CD4-positive, alpha-beta T cell treated with Interleukin-21 for 1 hour (primary cell): ENCODE measurements at regions not wholly inside any gene's neighbourhood (a gene's known extent, or its start where the extent isn't known, plus 50 kb on each side); places are given as distances from the start of the nearest gene placed in this dataset.

Source experiments
- DNase-seq: peaks from one replicate; pipeline ENCODE4 v3.0.0-alpha.2; 2020

DNA sequence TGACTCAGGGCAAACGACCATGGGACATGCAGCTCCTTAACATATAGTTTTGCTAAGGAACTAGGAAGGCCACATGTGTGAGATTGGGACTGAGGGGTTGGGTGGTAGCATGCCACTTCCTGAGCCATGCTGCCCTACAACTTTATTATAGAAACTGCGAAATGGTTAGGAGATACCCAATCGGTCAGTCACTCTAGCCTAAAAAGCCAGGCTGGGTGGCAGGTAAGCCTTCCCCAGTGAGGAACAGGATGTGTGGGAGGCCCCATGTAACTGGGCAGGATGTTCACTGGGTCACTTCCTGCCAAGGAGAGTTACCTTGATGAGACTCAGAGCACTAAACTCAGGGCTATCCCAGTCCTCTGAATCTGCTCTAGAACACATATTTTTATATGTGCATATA lies 123.5 kb downstream of the MAP3K7 start:
- peak; percentile 53 for DNase-seq

DNA sequence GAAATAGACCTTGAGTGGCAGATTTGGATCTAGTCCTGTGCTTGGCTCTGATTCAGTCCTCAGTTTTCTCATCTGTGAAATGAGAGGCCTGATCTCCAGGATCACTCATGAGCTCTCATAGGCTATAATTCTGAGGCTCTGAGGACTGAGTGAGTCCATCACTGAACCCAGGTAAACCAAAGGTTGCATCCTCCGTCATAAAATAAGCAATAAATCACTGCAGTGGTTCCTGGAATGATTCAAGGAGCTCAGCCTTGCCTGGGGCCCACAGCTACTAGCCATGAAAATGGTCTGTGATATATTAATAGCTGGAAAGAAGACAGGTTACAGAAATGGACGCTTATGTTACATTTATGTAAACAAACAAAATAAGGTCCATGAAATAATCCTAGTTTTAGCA lies 124.8 kb downstream of the MAP3K7 start:
- DNase-seq: no peak

DNA sequence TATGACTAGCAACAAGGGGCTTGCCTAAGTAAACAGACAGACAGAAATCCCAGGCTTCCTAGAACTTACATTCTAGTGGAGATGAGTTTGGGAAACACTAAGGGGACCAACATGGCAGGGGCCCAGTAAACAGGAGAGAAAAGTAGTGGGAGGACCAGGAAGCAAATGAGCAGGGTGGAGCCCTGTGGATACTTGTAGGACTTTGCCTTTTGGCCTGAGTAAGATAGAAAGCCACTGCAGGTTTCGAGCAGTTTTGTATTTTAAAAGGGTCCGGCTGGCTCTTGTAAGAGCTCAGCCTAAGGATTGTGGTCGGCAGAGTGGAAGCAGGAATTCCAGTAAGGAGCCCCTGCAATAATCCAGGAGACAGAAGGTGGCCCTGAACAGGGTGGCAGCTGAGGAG lies 125.5 kb downstream of the MAP3K7 start:
- DNase-seq: no peak

DNA sequence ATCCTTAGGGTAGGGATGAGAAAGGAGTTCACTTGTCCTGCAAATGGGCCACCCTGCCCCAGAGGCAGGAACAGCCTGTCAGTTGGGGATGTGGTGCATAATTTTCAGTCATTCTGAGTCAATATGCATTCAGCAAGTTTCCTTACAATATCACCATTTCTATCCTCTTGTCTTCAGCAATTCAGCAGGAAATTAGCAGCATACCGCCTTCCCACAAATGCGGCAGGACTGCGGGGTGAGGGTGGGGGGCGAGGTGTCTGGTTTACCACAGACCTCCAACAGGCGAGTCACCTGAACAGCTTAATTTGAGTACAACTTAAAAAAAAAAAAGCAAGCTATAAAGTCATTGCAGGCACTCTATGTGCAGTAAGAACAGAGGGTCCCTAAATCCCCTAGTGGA lies 126.8 kb downstream of the MAP3K7 start:
- DNase-seq: peak; percentile 22

DNA sequence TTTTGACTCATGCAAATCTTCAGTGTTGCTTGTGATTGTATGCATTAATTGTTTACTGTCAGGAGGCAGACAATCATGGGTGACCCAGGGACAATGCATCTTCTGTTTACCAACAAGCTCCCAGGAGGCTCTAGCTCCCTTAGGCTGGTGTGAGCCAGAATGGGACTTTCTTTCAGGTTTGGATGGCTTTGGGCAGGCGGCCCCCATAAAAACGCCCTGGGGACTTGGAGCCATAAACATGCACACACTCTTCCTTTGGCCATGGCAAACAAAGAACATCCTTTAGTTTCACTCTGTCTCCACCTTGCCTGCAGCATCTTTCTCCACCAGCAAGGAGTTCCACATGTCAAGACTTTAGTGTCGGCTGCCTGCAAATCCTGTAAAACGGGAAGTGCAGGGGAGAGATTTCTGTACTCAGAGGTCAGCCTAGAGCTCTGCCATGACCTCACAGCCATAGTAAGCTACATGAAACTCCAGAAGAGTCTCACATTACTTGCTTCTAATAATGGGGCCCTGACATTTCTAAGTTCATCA lies 127.6 kb downstream of the MAP3K7 start:
- DNase-seq: no peak

DNA sequence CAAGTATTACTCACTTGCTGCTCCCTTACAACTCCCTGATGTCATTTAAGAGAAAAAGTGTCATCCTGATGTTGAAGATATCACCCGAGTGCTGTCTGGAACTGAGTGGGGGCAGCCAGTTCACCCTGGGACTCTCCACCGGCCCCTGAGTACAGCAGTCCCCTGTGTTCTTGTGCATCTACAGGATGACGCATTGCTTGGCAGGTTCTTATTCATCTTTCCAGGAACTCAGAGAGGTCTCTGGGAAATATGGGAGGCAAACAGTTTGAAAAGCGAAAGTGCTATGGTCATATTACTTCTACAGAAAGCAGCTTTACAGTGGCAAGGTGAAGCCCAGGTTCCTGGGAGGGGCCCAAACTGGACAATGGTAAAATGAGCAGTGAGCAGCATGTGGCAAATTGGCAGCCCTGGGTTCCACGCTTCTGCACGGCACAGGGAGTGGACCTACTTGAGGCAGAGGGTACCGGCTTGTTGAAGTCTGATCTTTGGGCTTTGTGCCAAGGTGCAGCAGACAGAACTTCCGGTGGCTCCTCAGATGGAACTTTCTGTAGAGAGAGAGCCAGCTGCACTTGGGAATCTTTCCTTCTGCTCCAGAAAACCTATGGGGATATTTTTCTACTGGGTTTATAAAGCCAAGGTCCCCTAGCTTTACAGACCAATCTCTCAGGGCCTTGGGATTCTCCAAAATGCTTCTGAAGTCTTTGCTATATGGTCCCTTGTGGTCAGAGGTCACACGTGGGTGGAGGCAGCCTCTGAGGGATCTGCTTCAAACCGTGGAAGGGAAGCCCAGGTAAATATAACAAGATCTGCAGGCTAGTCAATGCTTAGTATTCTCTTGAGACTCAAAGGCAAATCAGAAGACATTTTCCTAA lies 128.3 kb downstream of the MAP3K7 start:
- DNase-seq: peak; percentile 79

DNA sequence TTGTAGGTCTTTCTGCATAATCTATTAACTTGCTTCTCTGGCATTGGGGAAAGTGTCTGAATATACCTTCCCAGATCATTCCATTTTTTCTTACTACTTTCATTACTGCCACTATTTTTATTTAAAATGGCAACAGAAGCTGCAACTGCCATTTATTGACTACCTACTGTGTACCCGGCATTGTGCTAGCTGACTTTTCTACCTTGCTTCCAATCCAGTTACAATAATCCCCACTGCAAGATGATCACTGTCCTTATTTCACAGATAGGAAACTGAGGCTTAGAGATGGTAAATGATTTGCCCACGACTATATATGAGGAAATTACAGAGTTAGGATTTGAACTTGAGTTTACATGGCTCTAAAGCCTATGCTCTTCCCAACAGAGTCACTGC lies 129.0 kb downstream of the MAP3K7 start:
- no peak for DNase-seq

DNA sequence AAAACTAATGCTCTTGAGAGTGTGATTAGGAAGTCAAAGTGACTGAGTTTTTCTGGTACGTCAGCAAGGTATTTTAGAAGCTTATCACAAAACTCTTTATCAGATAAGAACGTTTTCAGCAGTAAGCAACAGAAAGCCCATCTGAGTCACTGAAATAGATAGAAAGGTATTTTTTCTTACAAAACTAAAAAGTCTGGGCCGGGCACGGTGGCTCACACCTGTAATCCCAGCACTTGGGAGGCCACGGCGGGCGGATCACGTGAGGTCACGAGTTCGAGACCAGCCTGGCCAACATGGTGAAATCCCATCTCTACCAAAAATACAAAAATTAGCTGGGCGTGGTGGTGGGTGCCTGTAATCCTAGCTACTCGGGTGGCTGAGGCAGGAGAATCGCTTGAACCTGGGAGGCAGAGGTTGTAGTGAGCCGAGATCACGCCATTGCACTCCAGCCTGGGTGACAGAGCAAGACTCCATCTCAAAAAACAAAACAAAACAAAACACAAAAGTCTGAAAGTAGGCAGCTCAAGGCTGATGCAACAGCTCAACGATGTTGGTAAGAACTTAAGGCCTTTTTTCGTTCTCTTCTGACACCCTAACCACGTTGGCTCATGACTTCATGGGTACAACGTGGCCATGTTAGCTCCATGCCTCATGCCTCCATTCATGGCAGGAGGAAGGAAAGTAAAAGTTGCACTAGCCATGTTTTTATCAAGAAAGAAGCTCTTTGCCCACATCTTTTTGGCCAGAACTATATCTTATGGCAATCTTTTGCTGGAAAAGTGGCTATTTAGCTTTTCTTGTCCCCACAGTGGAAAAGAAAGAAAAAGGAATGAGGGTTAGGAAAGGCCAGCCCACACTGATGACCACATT lies 129.6 kb downstream of the MAP3K7 start:
- peak; percentile 22 for DNase-seq

DNA sequence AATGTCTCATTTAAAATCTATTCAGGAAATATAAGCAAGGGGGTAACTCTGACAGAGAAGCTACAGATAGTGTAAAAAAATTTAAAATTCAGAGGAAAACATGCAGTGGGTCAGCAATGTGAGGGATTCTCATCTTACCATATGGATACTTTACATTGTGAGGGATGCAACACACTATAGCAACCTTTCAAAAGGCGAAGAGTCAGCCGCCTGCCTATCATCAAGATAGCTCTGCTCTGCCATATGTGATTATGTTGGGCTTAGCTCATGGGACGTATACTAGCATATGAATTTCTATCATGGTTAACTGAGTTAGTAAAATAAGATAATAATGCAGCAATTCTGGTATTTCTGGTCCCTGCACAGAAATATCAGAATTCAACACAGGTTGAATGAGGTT lies 130.9 kb downstream of the MAP3K7 start:
- no peak for DNase-seq

DNA sequence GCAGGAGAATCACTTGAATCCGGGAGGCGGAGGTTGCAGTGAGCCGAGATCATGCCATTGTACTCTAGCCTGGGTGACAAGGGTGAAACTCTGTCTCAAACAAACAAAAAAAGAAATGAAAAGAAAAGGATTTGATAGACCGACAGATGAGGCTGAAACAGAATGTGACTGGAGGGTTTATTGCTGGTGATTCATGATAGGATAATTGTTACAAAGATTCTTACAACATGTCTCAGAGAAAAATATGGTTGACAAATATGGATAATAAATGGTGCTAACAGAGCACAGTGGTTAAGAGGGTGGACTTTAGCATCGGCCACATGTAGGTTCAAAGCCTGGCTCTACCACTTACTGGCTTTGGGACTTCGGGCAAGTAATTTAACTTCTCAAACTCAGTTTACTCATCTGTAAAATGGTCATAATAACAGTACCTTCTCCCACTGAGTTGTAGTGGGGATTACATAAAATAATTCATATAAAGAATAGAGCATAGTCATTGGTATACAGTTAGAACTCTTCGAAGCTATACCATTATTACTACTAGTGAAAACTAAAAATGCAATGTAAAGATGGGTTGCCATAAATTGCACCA lies 131.9 kb downstream of the MAP3K7 start:
- DNase-seq: no peak

DNA sequence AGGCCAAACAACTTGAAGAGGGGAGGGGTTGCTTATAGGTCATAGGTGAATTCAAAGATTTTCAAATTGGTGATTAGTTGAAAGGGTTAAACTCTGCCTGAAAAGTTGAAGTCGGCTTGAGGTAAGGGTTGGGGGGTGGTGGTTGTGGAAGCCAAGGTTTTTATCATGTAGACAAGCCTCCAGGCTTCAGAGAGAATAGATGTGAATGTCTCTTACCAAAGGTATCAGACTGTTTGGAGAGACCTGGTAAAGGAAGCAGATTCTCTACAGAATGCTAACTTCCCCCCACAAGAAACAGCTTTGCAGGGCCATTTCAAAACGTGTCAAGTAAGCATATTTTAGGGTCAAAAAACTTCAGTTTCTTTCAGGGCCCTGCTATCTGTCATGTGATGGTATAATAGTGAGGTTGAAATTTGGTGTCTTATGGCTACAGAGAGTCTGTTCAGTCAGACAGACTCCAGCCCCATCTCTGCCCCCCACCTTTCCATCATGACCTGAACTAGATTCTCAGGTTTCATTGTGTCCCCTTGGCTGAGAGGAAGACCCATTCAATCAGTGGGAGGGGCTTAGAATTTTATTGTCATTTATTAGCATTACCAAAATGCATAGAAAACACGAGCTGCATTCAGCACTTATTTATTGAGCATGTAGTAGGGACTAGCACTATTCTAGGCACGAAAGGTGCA lies 136.5 kb downstream of the MAP3K7 start:
- DNase-seq: no peak

DNA sequence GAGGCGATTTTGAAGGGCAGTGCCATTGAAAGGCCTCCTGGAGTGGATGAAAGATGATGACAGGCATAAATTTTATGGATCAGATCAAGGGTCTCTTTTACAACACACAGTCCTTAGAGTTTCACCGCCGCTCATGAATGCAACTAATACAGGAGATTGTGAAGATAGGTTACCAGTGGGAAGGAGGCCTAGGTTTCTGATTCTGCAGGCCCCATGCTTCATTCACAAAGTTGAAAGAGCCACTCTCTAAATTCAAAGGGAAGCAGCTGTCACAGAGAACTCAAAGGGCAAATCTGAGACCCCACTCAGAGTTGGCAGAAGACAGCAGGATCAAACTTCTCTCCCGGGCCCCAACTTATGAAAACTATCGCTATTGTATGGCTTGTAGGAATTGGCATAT lies 137.6 kb downstream of the MAP3K7 start:
- DNase-seq: no peak

DNA sequence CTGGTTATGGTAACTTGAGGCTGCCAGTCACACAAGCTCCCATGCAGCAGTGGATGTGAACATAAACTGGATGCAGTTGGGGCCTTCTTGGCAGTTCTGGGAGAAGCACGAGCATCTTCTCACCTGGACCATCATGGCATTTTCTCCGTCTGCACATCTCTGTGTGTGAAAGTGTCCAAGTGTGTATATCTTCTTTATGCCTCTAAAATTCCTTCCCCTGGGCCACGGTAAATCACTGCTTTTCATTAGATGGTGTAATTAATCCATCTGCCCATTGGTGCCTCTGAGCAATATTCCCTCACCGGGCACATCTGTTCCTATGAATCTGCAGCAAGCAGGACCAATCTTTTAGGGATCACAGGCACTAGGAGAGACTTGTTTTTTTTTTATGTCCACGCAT lies 138.0 kb downstream of the MAP3K7 start:
- no peak for DNase-seq

DNA sequence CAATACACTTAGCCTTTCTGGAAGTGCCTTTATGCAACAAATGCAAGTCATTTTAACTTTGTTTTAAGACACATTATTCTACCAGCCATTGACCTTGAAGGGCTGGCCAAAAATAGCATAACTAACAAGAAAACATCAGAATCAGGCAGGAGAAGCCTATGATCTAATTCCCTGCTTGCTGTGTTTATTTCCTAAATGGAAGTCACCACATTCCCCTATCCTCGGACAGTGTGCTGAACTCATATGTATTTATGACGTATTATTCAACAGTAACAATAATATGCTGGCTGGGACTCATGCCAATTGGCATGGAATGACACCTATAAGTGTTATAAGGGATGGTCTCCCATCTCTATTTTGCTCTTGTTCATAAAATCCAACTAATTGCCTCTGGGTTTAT lies 140.7 kb downstream of the MAP3K7 start:
- no peak for DNase-seq

DNA sequence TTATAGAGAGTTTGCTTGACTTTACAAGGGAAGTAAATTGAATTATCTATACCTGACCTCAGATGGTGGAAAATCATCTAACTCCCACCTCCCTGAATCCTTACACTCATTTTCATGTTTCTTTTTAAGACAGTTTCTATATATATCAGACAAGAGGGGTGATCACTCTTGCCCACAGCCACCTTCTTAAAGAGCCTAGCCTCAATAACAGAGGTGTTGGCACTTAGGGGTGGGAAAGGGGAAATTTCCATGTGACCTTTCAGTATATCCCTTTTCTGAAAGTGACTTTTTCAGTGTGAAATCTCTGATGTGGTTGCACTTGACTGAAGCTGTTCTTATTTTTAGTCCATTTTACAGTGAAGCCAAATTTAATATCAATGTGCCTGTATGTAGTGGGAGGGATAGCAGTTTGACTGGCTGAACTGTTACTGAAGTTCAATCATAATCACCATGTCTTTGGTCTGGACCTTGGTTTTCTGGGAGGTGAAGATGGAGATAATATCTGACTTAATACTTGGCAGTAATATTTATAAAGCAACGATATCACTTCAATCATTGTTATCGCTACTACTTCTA lies 141.3 kb downstream of the MAP3K7 start:
- DNase-seq: no peak

DNA sequence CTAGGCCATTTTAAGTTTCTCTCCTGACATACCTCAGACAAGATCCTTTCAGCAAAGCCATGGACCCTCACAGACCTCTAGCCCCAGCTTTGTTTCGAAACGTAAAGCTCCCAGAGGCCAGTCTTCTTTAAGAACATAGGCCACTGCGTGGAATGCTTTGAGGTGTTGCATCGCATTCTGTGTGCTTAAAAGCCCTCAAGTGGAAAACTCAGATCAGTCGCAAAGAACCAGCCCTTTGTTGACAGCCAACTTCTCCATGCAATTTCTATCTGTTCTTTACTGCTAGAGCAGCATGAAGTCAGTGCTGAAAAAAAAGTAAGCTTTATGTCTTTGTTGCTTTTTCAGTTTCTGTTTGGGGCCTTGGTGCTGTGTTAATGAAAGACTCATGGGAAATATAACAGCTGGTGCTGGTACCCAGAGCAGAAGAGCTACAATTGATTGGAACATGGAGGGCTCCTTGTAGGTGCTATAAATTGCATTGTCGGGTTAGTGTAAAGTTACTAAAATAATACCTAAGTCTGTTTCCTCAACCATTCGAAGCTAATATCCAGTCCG lies 142.6 kb downstream of the MAP3K7 start:
- DNase-seq: no peak

DNA sequence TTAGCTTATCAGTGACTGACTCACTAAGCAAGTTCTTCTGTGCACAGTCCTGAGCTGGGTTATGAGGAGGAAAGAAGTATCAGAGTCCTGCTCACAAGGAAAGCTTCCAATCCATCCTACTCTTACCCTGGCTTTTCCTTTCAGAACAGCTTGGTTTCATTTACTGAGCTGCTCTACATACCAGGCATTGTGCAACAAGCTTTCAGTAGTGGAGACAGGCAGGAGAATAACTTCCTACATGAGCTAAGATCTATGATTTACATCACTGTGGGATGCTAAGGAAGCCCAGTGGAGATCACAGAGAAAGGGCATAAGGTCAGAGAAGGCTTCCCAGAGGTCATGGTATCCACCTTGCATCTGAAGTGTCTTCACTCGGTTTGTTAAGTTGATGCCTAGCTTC lies 144.5 kb downstream of the MAP3K7 start:
- DNase-seq: no peak

DNA sequence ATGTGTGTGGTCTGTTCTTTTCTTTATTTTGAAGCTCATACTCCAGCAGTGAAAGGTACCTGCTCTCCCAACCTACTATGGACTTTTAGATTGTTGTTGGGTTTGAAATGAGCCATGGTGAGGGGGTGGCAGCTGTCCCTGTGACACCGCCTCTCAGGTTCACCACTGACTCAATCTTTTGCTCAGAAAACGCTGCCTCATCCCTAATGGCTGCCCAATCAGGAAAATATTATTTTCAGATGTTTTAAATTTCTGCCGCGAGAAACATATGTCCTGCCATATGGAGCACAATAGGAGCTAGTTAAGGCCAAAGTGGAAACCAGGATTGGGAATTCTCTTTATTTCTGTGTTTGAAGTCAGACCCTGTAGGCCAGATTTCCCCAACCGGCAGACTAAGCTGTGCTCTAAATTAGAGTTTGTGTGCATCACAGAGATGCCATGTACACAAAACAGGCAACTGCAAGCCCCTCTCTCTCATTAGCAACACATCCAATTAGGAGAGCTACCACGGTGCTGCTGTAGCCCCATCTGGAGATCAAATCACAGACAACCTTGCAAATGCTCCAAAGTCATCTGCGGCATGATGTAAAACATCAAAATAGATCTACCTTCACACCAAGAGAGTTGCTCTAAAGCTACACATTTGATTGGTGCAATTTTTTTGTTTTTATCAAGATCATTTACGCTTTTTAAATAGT lies 144.1 kb upstream of the BACH2 start:
- no peak for DNase-seq

DNA sequence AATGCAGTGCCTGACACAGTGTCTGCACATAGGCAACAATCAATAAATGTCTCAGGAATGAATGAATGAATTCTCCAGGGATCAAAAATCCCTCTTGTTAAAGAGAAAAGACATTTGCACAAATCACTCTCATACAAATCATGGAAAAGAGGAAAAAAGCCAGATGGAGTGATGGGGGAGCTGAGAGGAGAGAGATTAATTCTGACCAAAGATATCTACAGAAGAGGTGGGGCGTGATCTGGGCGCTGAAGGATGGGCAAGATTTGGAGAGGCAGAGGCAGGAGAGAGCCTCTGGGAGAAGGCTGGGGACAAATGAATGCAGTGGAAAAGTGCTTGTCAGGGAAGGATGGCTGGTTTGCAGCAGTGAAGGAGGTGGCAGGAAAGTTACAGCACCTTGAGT lies 142.9 kb upstream of the BACH2 start:
- no peak for DNase-seq

DNA sequence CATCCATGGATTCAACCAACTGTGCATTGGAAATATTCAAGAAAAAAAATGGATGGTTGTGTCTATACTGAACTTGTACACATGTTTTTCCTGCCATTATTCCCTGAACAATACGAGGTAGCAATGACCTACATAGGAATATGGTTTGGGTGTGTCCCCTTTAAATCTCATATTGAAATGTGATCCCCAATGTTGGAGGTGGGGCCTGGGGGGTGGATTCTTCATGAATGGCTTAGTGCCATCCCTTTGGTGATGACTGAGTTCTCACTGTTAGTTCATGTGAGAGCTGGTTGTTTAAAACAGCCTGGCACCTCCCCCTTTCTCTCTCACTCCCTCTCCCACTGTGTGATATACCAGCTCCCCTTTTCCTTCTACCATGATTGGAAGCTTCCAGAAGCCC lies 139.8 kb upstream of the BACH2 start:
- no peak for DNase-seq

DNA sequence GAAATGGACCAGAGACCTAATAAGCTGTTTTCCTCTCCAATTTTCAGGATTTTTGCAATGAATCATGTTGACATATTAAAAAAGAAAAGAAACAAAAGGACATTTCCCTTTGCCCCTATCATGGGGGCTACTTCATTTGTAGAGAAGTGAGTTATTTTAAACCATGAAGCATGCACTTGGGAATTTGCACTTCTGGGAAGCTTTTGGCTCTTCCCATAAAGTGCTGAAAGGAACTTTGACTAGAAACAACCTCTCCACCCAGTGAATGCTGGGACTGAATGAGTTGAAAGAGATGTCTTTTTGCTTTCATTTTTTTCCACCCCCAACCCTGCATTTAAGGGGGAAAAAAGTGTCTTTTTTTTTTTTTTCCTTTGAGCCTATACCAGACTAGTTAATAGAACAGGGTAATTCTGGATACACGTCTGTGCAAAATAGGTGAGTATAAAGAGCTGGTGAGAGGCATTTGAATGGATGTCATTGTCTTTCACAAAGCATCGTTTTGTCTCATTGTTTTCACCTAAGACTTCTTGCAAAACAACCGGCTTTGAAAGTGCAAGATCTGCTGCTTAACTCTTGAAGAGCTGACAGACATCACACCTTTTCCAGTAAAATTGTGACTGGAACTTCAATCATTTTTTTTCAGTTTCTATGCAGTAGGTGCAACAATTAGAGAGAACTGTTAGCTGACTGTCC lies 138.7 kb upstream of the BACH2 start:
- DNase-seq: no peak
